ENCODE measurements at regions not wholly inside any gene's neighbourhood (a gene's known extent, or its start where the extent isn't known, plus 50 kb on each side); places are given as distances from the start of the nearest gene placed in this dataset.
"Not testable (repeated sequence)": the region's sequence is repeated elsewhere in the genome, so short reads cannot be mapped to it uniquely, and the experiment has no call there.

- no peak for DNase-seq
Measured at GRCh38 chr6:153526479-153526878, 395.4 kb upstream of the RGS17 start.

GRCh38 chr6:153525998-153526397 is 394.9 kb upstream of the RGS17 start:
- no peak for DNase-seq

GRCh38 chr6:153523390-153523789 is 392.3 kb upstream of the RGS17 start:
- DNase-seq = no peak

GRCh38 chr6:153511896-153512496 is 380.9 kb upstream of the RGS17 start:
- DNase-seq = peak; percentile 40

GRCh38 chr6:153503810-153504209 is 372.7 kb upstream of the RGS17 start:
- DNase-seq = peak; percentile 7

- no peak for DNase-seq
Measured at GRCh38 chr6:153493501-153493900, 362.4 kb upstream of the RGS17 start.

GRCh38 chr6:153489479-153489878 is 358.4 kb upstream of the RGS17 start:
- no peak for DNase-seq

GRCh38 chr6:153488267-153488666 is 357.2 kb upstream of the RGS17 start:
- no peak for DNase-seq

- DNase-seq = no peak
Measured at GRCh38 chr6:153485072-153485471, 354.0 kb upstream of the RGS17 start.

GRCh38 chr6:153484056-153484455 is 353.0 kb upstream of the RGS17 start:
- DNase-seq = no peak

GRCh38 chr6:153476243-153476642 is 345.2 kb upstream of the RGS17 start:
- DNase-seq = no peak

GRCh38 chr6:153465050-153465449 is 334.0 kb upstream of the RGS17 start:
- no peak for DNase-seq

GRCh38 chr6:153449279-153449678 is 318.2 kb upstream of the RGS17 start:
- DNase-seq = no peak

- not testable (repeated sequence) for DNase-seq
Measured at GRCh38 chr6:153442749-153443148, 311.7 kb upstream of the RGS17 start.

- DNase-seq = no peak
Measured at GRCh38 chr6:153442096-153442495, 311.0 kb upstream of the RGS17 start.

- no peak for DNase-seq
Measured at GRCh38 chr6:153437193-153437592, 306.1 kb upstream of the RGS17 start.

- DNase-seq = no peak
Measured at GRCh38 chr6:153436351-153436750, 305.3 kb upstream of the RGS17 start.

GRCh38 chr6:153435787-153436186 is 304.7 kb upstream of the RGS17 start:
- DNase-seq = no peak

- no peak for DNase-seq
Measured at GRCh38 chr6:153425536-153425935, 294.5 kb upstream of the RGS17 start.

- DNase-seq = no peak
Measured at GRCh38 chr6:153424719-153425400, 293.8 kb upstream of the RGS17 start.

GRCh38 chr6:153412519-153412918 is 281.4 kb upstream of the RGS17 start:
- DNase-seq = no peak

- no peak for DNase-seq
Measured at GRCh38 chr6:153411070-153411648, 280.1 kb upstream of the RGS17 start.

- DNase-seq = no peak
Measured at GRCh38 chr6:153405931-153406330, 274.8 kb upstream of the RGS17 start.

- DNase-seq = no peak
Measured at GRCh38 chr6:153401751-153402150, 270.7 kb upstream of the RGS17 start.

- no peak for DNase-seq
Measured at GRCh38 chr6:153392156-153392555, 261.1 kb upstream of the RGS17 start.
